Testis (tissue), 2 donors: ENCODE measurements at regions not wholly inside any gene's neighbourhood (a gene's known extent, or its start where the extent isn't known, plus 50 kb on each side); places are given as distances from the start of the nearest gene placed in this dataset.
A peak's percentile ranks its signal among the peaks of the same experiment; 100 is the strongest.

Experiments
- DNase-seq: peaks from one replicate; pipeline ENCODE4 v3.0.0-alpha.2; 2019
- H3K27ac ChIP-seq, 2 donors: fragments of 200-600 bp; sonication (generic); one replicate each; pipeline ENCODE4 v1.5.1; 2019
- H3K27me3 ChIP-seq: fragments of 200-600 bp; sonication (generic); one replicate; pipeline ENCODE4 v1.5.1; 2019
- H3K36me3 ChIP-seq: fragments of 200-600 bp; sonication (generic); one replicate; pipeline ENCODE4 v1.5.1; 2017; ENCODE audit warnings: low read depth; ENCODE audit errors: missing control alignments
- H3K4me1 ChIP-seq: fragments of 200-600 bp; sonication (generic); one replicate; pipeline ENCODE4 v1.5.1; 2019
- H3K4me3 ChIP-seq, 2 donors: fragments of 200-600 bp; sonication (generic); one replicate each; pipeline ENCODE4 v1.5.1; 2017 to 2019
- H3K9me3 ChIP-seq: fragments of 200-600 bp; sonication (generic); one replicate; pipeline ENCODE4 v1.5.1; 2017
- CTCF ChIP-seq, 3 experiments: fragments of 450-650 bp in 2 of 3; fragments of 200-600 bp in 1 of 3; sonication (generic) in 1 of 3; IDR thresholded peaks; one replicate each; pipeline ENCODE4 v1.5.1; 2016 to 2019; ENCODE audit warnings: antibody characterized with exemption in 3 of 3, mild to moderate bottlenecking in 2 of 3, moderate library complexity in 1 of 3
- POLR2A ChIP-seq: fragments of 450-650 bp; IDR thresholded peaks from one replicate; pipeline ENCODE4 v1.6.1; 2017; ENCODE audit warnings: antibody characterized with exemption, mild to moderate bottlenecking, moderate library complexity
- WGBS, 2 donors: methylation state at CpG; one replicate each; pipeline ENCODE4 v1.1.5; 2018; 5-methylcytosine and 5-hydroxymethylcytosine counted together
- intact Hi-C: fragments of 100-400 bp; cut with DNase I; formaldehyde crosslinking; loops from one replicate; pipeline ENCODE4 v1.15.1; 2023; ENCODE audit warnings: low total_unique reads

- H3K27me3 ChIP-seq, result no peaks in the 10 kb centered on the region
- intact Hi-C loops, result no loop called here
- TF ChIP-seq POLR2A, result no peak
- TF ChIP-seq CTCF (IDR thresholded peaks at IDR 0.05), result no peak
- DNase-seq, result no peak
- no peaks in the 10 kb centered on the region for H3K36me3 ChIP-seq
- 63 to 74% methylated on average over 5 to 7 of the region's 7 CpGs for WGBS, 2 donors
- H3K27ac ChIP-seq, result no peak overlapping the region
- H3K4me3 ChIP-seq, result no peak overlapping the region
- peaks cover 3% of the 10 kb centered on the region for H3K4me1 ChIP-seq
- no peaks in the 10 kb centered on the region for H3K9me3 ChIP-seq
Observed at GRCh38 chr15:88987591-88987933, 74.4 kb upstream of the MFGE8 start.

- WGBS, 2 donors, result 65 to 66% methylated on average over 8 of the region's 8 CpGs
- Histone ChIP-seq H3K36me3 (no peaks in the 10 kb centered on the region), H3K4me3 (no peak overlapping the region), H3K27ac (no peak overlapping the region), H3K9me3 (no peaks in the 10 kb centered on the region), H3K27me3 (no peaks in the 10 kb centered on the region), H3K4me1 (no peaks in the 10 kb centered on the region)
- no peak for DNase-seq
- no peak for TF ChIP-seq CTCF (IDR thresholded peaks at IDR 0.05)
- no peak for TF ChIP-seq POLR2A
- intact Hi-C loops, result no loop called here
Observed at GRCh38 chr15:88987934-88988671, 74.9 kb upstream of the MFGE8 start.

GRCh38 chr15:88989578-88989977, 76.4 kb upstream of the MFGE8 start:
- Histone ChIP-seq H3K27ac (no peak overlapping the region), H3K4me3 (peak overlapping the region in 1 of 2 donors; percentile 34), H3K27me3 (no peaks in the 10 kb centered on the region), H3K36me3 (no peaks in the 10 kb centered on the region), H3K9me3 (no peaks in the 10 kb centered on the region), H3K4me1 (no peaks in the 10 kb centered on the region)
- no peak for TF ChIP-seq CTCF (IDR thresholded peaks at IDR 0.05)
- TF ChIP-seq POLR2A, result no peak
- DNase-seq, result no peak
- intact Hi-C loops, result no loop called here
- WGBS, 2 donors, result 55 to 72% methylated on average over 5 of the region's 5 CpGs

GRCh38 chr15:88990185-88990679, 77.1 kb upstream of the MFGE8 start:
- DNase-seq, result peak; percentile 45
- H3K27me3 ChIP-seq, result no peaks in the 10 kb centered on the region
- WGBS, 2 donors, result 72 to 73% methylated on average over 20 of the region's 20 CpGs
- TF ChIP-seq POLR2A (no peak), CTCF (IDR thresholded peaks at IDR 0.05) (no peak)
- peak overlapping the region; percentile 32 to 34 for H3K4me3 ChIP-seq
- H3K4me1 ChIP-seq, result no peaks in the 10 kb centered on the region
- no peaks in the 10 kb centered on the region for H3K36me3 ChIP-seq
- H3K27ac ChIP-seq, result no peak overlapping the region
- H3K9me3 ChIP-seq, result no peaks in the 10 kb centered on the region
- intact Hi-C loops, result no loop called here

GRCh38 chr15:88992216-88992615, 79.0 kb upstream of the MFGE8 start:
- intact Hi-C loops, result no loop called here
- Histone ChIP-seq H3K27ac (no peak overlapping the region), H3K9me3 (no peaks in the 10 kb centered on the region), H3K4me3 (no peak overlapping the region), H3K27me3 (no peaks in the 10 kb centered on the region), H3K36me3 (no peaks in the 10 kb centered on the region), H3K4me1 (no peaks in the 10 kb centered on the region)
- TF ChIP-seq POLR2A (no peak), CTCF (IDR thresholded peaks at IDR 0.05) (no peak)
- no peak for DNase-seq
- WGBS, 2 donors, result 94 to 97% methylated on average over 3 of the region's 3 CpGs
